ENCODE measurements at regions not wholly inside any gene's neighbourhood (a gene's known extent, or its start where the extent isn't known, plus 50 kb on each side); places are given as distances from the start of the nearest gene placed in this dataset.

DNA sequence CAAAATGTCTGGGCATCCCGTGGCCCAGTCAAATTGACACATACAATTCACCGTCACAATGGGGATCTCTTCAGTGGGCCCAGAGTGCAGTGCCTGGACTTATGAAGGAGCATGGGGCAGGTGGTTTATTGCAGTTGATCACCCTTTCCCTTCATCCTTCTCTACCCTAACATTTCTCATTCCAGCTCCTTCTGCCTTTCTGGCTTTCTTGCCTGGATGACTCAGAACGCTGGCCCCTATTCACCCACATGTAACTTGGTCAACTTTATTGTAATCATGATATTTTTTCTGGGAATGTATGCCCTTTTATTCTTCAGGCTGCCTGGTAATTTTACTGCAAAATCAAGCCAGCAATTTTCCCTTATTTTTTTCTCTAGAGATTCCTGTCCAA, 179.9 kb upstream of the DTNBP1 start:
- H3K4me1 ChIP-seq (ENCODE audit: control insufficient read depth, insufficient read depth, low read length), result no peaks in the 10 kb centered on the region
- no CpG with 5 or more reads among the region's 3 CpGs for WGBS (ENCODE audit: insufficient coverage, low lambda C conversion rate)
- H3K4me3 ChIP-seq (ENCODE audit: low read length), result no peak overlapping the region
- H3K27me3 ChIP-seq (ENCODE audit: control insufficient read depth, insufficient read depth, low read length), result no peaks in the 10 kb centered on the region
- H3K36me3 ChIP-seq (ENCODE audit: control insufficient read depth, insufficient read depth, low read length), result no peaks in the 10 kb centered on the region
- DNase-seq, result no peak
- H3K27ac ChIP-seq (ENCODE audit: low read length), result no peak overlapping the region
- H3K9me3 ChIP-seq (ENCODE audit: control insufficient read depth, low read depth, low read length), result no peaks in the 10 kb centered on the region

DNA sequence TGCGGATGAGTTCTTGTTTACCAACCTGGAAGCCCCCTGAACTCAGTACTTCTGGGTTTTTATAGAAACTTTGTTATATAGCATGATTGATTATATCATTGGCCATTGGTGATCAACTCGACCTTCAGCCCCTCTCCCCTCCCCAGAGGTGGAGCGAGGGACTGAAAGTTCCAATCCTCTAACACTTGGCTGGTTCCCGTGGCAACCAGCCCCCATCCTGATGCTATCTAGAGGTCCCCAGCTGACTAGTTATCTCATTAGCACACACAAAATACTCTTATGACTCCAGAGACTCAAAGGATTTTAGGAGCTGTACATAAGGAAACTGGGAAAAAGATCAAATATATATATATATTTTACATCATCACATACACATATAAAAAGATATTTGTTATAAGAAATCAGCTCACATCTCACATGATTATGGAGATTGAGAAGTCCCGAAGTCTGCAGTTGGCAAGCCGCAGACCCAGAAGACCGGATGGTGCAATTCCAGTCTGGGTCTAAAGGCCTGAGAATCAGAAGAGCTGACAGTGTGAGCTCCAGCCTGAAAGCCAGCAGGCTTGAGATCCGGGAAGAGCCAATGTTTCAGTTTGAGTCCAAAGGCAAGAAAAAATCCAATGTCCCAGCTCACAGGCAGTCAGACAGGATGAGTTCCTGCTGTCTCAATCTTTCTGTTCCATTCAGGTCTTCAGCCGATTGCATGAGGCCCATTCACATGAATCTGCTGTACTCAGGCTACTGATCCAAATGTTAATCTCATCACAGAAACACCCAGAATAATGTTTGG, 179.3 kb upstream of the DTNBP1 start:
- no CpG with 5 or more reads among the region's 9 CpGs for WGBS (ENCODE audit: insufficient coverage, low lambda C conversion rate)
- Histone ChIP-seq H3K4me3 (ENCODE audit: low read length) (no peak overlapping the region), H3K27me3 (ENCODE audit: control insufficient read depth, insufficient read depth, low read length) (no peaks in the 10 kb centered on the region), H3K27ac (ENCODE audit: low read length) (no peak overlapping the region), H3K4me1 (ENCODE audit: control insufficient read depth, insufficient read depth, low read length) (no peaks in the 10 kb centered on the region), H3K36me3 (ENCODE audit: control insufficient read depth, insufficient read depth, low read length) (no peaks in the 10 kb centered on the region), H3K9me3 (ENCODE audit: control insufficient read depth, low read depth, low read length) (no peaks in the 10 kb centered on the region)
- no peak for DNase-seq

DNA sequence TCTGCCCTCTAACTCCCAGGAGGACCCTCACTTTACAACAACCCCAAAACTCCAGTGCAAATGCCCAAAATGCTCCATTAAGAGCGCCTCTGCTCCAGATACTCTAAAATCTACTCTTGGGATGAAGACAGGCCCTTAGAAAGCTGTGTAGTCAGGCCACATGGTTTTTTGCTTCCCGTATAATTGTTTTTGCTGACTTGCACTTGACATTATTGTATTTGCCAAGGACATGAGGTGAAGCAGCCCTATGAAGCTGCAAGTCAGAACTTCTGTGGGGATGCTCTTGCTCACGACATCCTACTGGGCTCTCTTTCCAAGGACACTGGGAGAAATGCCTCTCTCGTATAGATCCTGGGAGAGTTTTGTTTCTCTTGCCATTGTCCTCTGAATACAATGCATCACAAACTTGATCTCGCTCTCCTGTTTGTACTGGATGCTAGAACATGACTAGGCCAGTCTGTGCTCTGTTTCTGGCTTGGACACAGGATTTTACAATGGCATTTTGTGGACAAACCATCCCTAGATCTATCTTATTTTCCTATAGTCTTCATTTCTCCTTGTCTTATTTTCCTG, 177.2 kb upstream of the DTNBP1 start:
- Histone ChIP-seq H3K27me3 (ENCODE audit: control insufficient read depth, insufficient read depth, low read length) (no peaks in the 10 kb centered on the region), H3K27ac (ENCODE audit: low read length) (no peak overlapping the region), H3K4me1 (ENCODE audit: control insufficient read depth, insufficient read depth, low read length) (no peaks in the 10 kb centered on the region), H3K9me3 (ENCODE audit: control insufficient read depth, low read depth, low read length) (no peaks in the 10 kb centered on the region), H3K36me3 (ENCODE audit: control insufficient read depth, insufficient read depth, low read length) (no peaks in the 10 kb centered on the region), H3K4me3 (ENCODE audit: low read length) (no peak overlapping the region)
- WGBS (ENCODE audit: insufficient coverage, low lambda C conversion rate), result 80% methylated on average over 1 of the region's 5 CpGs
- no peak for DNase-seq

DNA sequence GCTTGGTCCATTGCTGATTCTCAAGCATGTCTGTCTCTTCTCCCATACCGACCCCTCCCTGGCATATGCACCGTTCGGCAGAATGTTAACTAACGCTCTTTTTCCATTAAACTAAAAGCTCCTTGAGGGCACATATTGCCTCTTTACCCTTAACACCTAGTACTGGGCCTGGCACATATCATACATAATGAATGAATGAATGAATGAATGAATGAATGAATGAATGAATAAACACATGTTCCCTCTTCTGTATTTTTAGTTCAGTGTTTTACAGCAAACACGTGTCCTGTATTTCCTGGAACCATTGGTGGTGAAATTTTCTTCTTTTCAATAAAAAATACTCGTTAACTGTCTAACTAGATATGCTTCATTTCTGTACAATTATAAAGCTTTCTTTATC, 174.4 kb upstream of the DTNBP1 start:
- WGBS (ENCODE audit: insufficient coverage, low lambda C conversion rate), result 100% methylated on average over 3 of the region's 6 CpGs
- DNase-seq, result no peak
- Histone ChIP-seq H3K4me1 (ENCODE audit: control insufficient read depth, insufficient read depth, low read length) (no peaks in the 10 kb centered on the region), H3K27me3 (ENCODE audit: control insufficient read depth, insufficient read depth, low read length) (no peaks in the 10 kb centered on the region), H3K9me3 (ENCODE audit: control insufficient read depth, low read depth, low read length) (no peaks in the 10 kb centered on the region), H3K36me3 (ENCODE audit: control insufficient read depth, insufficient read depth, low read length) (no peaks in the 10 kb centered on the region), H3K27ac (ENCODE audit: low read length) (no peak overlapping the region), H3K4me3 (ENCODE audit: low read length) (no peak overlapping the region)

DNA sequence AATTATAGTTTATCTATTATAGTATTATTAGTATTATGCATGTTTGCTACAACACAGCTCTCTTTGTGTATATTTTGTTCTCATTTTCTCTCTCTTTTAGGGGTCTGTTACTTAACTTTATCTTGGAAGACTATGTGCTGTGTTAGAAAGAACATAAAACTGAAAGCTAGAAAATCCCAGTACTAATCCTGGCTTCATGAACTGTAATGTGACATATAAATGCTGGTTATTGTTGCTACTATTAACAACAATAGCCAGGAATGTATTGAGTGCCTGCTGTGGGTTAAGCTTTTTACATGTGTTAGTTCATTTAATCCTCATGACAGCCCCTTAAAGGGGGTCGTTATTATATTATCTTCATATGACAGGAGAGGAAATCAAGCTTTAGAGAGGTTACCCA, 170.0 kb upstream of the DTNBP1 start:
- H3K36me3 ChIP-seq (ENCODE audit: control insufficient read depth, insufficient read depth, low read length), result no peaks in the 10 kb centered on the region
- DNase-seq, result no peak
- no peak overlapping the region for H3K4me3 ChIP-seq (ENCODE audit: low read length)
- no peaks in the 10 kb centered on the region for H3K4me1 ChIP-seq (ENCODE audit: control insufficient read depth, insufficient read depth, low read length)
- H3K27me3 ChIP-seq (ENCODE audit: control insufficient read depth, insufficient read depth, low read length), result no peaks in the 10 kb centered on the region
- H3K27ac ChIP-seq (ENCODE audit: low read length), result no peak overlapping the region
- WGBS (ENCODE audit: insufficient coverage, low lambda C conversion rate), result no CpG with 5 or more reads among the region's 1 CpG
- no peaks in the 10 kb centered on the region for H3K9me3 ChIP-seq (ENCODE audit: control insufficient read depth, low read depth, low read length)

DNA sequence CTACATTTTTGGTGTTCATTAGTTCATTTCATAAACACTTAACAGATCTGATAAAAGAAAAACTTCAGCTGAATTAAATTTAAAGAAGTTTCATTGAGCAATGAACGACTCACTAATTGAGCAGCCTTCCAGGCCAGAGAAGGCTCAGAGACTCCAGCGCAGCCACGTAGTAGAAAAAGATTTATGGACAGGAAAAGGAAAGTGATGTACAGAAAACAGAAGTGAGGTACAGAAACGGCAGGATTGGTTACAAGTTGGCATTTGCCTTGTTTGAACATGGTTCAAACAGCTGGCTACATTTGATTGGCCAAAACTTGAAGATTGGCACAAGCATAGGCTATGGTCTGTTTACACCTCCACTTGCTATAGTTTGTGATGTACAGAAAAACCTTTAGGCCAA, 166.3 kb upstream of the DTNBP1 start:
- Histone ChIP-seq H3K9me3 (ENCODE audit: control insufficient read depth, low read depth, low read length) (no peaks in the 10 kb centered on the region), H3K36me3 (ENCODE audit: control insufficient read depth, insufficient read depth, low read length) (no peaks in the 10 kb centered on the region), H3K27ac (ENCODE audit: low read length) (no peak overlapping the region), H3K27me3 (ENCODE audit: control insufficient read depth, insufficient read depth, low read length) (no peaks in the 10 kb centered on the region), H3K4me3 (ENCODE audit: low read length) (no peak overlapping the region), H3K4me1 (ENCODE audit: control insufficient read depth, insufficient read depth, low read length) (no peaks in the 10 kb centered on the region)
- DNase-seq, result no peak
- WGBS (ENCODE audit: insufficient coverage, low lambda C conversion rate), result 33% methylated on average over 1 of the region's 4 CpGs

DNA sequence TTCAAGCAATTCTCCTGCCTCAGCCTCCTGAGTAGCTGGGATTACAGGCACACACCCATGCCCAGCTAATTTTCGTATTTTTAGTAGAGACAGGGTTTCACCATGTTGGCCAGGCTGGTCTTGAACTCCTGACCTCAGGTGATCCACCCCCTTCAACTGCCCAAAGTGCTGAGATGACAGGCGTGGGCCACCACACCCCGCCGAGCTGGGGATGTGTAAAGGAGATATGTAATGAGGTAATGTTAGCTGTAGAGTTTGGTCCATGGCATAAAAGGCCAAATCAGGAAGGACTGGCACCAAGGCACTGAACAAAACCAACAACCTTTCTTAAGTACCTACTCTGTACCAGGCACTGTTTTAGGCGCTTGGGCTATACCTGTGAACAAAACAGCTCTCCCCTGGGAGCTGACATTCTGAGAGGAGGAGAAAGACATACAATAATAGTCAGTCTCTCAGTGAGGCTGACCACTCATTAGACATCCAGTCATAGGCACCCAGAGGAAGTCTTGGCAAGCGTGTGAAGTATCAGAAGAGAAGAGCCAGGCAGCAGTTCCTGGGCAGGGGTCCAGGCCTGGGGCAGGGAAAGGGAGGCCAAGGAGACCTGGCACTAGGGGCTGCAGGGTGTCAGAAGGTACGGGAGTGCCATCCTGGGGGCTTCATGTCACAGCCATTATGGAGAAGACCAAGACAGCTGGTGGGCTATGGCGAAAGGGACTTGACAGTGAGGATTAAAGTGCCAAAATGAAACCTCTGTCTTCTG, 164.8 kb upstream of the DTNBP1 start:
- Histone ChIP-seq H3K27ac (ENCODE audit: low read length) (no peak overlapping the region), H3K27me3 (ENCODE audit: control insufficient read depth, insufficient read depth, low read length) (no peaks in the 10 kb centered on the region), H3K4me1 (ENCODE audit: control insufficient read depth, insufficient read depth, low read length) (no peaks in the 10 kb centered on the region), H3K9me3 (ENCODE audit: control insufficient read depth, low read depth, low read length) (no peaks in the 10 kb centered on the region), H3K36me3 (ENCODE audit: control insufficient read depth, insufficient read depth, low read length) (no peaks in the 10 kb centered on the region), H3K4me3 (ENCODE audit: low read length) (no peak overlapping the region)
- DNase-seq, result no peak
- WGBS (ENCODE audit: insufficient coverage, low lambda C conversion rate), result no CpG with 5 or more reads among the region's 8 CpGs

DNA sequence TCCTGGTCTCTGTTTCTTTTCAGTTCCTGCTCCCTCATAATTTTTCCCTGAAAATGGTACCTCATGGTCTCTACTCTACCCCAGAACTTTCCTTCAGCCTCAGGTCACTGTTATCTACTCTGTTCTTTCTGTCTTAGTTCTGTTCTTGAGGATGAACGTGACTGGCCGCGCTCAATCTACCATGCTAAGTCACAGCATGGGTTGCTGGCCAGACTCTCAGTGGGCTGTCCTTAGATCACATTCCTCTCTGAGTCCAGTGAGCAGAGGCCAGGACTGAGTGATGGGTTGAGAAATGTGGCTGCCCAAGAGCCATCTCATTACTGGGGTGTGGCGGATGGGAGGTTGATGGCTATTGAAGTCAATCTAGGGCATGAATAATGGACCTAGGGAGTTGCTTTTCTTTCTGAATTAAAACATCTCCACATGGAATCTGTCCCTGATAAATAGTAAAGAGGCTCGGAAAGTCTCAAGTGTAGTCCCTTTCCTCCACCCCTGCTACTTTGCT, 164.0 kb upstream of the DTNBP1 start:
- no peak overlapping the region for H3K4me3 ChIP-seq (ENCODE audit: low read length)
- H3K27ac ChIP-seq (ENCODE audit: low read length), result no peak overlapping the region
- H3K4me1 ChIP-seq (ENCODE audit: control insufficient read depth, insufficient read depth, low read length), result no peaks in the 10 kb centered on the region
- no peak for DNase-seq
- no peaks in the 10 kb centered on the region for H3K36me3 ChIP-seq (ENCODE audit: control insufficient read depth, insufficient read depth, low read length)
- WGBS (ENCODE audit: insufficient coverage, low lambda C conversion rate), result no CpG with 5 or more reads among the region's 5 CpGs
- no peaks in the 10 kb centered on the region for H3K27me3 ChIP-seq (ENCODE audit: control insufficient read depth, insufficient read depth, low read length)
- H3K9me3 ChIP-seq (ENCODE audit: control insufficient read depth, low read depth, low read length), result no peaks in the 10 kb centered on the region

DNA sequence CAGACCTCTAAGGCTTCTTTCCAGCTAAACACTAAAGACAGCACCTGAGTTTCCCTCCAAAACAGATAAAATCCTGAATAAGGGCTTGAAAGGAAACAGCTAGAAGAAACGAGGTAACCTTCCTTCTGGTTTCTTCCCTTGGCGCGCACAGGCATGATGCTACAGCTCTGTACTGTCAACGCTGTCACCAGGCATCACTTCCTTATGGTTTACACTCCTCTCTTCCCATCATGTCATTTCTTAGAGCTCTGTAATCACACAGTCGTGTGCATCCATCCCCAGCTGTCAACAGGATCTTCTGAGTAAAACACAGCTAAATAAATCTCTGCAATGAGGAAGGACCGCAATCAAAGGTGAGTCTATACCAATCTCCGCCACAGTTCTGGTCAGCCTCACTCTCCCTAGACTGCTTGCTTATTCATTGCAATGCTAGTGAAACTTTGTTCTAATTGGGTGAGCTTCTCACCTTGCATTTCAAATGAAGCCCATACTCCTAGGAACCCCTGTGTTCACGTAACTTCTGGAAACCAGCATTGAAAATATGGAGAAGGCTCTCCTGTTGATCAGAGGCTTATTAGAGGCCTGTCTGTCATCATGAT, 162.6 kb upstream of the DTNBP1 start:
- no peaks in the 10 kb centered on the region for H3K36me3 ChIP-seq (ENCODE audit: control insufficient read depth, insufficient read depth, low read length)
- 80% methylated on average over 1 of the region's 8 CpGs for WGBS (ENCODE audit: insufficient coverage, low lambda C conversion rate)
- no peak for DNase-seq

DNA sequence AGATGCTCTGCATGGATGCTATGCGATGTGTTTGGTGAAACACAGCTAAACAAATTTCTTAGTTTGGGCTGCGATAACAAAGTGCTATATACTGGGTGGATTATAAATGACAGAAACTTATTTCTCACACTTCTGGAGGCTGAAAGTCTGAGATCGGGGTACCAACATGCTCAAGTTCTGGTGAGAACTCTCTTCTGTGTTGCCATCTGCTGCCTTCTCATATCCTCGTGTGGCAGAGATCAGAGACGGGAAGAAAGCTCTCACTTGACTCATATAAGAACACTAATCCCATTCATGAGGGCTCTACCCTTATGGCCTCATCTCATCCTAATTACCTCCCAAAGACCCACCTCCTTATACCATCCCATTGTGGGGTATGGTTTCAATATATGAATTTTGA, 162.0 kb upstream of the DTNBP1 start:
- Histone ChIP-seq H3K4me3 (ENCODE audit: low read length) (no peak overlapping the region), H3K27me3 (ENCODE audit: control insufficient read depth, insufficient read depth, low read length) (no peaks in the 10 kb centered on the region), H3K9me3 (ENCODE audit: control insufficient read depth, low read depth, low read length) (no peaks in the 10 kb centered on the region), H3K27ac (ENCODE audit: low read length) (no peak overlapping the region), H3K36me3 (ENCODE audit: control insufficient read depth, insufficient read depth, low read length) (no peaks in the 10 kb centered on the region), H3K4me1 (ENCODE audit: control insufficient read depth, insufficient read depth, low read length) (no peaks in the 10 kb centered on the region)
- DNase-seq, result no peak
- WGBS (ENCODE audit: insufficient coverage, low lambda C conversion rate), result no CpG with 5 or more reads among the region's 5 CpGs

More for the DNA sequence above, 162.6 kb upstream of the DTNBP1 start:
- no peak overlapping the region for H3K27ac ChIP-seq (ENCODE audit: low read length)
- H3K27me3 ChIP-seq (ENCODE audit: control insufficient read depth, insufficient read depth, low read length), result no peaks in the 10 kb centered on the region
- H3K9me3 ChIP-seq (ENCODE audit: control insufficient read depth, low read depth, low read length), result no peaks in the 10 kb centered on the region
- H3K4me1 ChIP-seq (ENCODE audit: control insufficient read depth, insufficient read depth, low read length), result no peaks in the 10 kb centered on the region
- H3K4me3 ChIP-seq (ENCODE audit: low read length), result no peak overlapping the region

Measured in large intestine (tissue), 3 donors.